ENCODE measurements at regions not wholly inside any gene's neighbourhood (a gene's known extent, or its start where the extent isn't known, plus 50 kb on each side); places are given as distances from the start of the nearest gene placed in this dataset.

DNA sequence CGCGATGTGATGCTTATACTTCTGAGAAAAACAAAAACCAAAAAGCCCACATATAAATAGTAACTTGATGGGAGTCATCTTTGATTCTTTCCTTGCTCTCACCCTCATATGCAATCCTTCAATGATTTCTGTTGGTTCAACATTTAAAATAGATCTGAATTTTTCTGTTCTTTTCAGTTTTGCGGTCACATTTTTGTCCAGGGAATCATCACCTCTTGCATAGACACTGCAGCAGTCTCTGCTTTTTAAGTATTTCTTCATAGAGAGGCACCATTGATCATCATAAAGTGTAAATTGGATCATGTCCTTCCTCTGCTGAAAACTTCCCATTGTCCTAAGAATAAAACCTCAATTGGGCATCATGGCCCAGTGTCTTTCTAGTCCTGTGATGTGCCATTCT lies 81.1 kb upstream of the SLC4A4 start:
- ChIA-PET CTCF (ENCODE audit: partially characterized antibody) (interaction anchor here (3.9 kb wide), 1 partner anchor 13 kb away, joined by 23 read pairs; no protein-coding TSS in a partner anchor), POLR2A (ENCODE audit: partially characterized antibody) (no interaction called here)
- Histone ChIP-seq H4K91ac (replicated peaks; ENCODE audit: insufficient read length, low read length) (no peak overlapping the region), H3K4ac (replicated peaks; ENCODE audit: insufficient read length, low read depth, low read length) (no peak overlapping the region), H2BK15ac (ENCODE audit: low read length) (no peak overlapping the region), H3K4me3 (ENCODE audit: extremely low read depth in 1 of 4, insufficient read depth in 2 of 4, low read depth in 3 of 4, low read length in 4 of 4) (no peak overlapping the region), H3K9me3 (ENCODE audit: insufficient read depth in 2 of 2, low read depth in 1 of 2, low read length in 1 of 2) (no peaks in the 10 kb centered on the region), H3K56ac (replicated peaks; ENCODE audit: insufficient read length, low read depth, low read length) (no peak overlapping the region), H3K9ac (replicated peaks in 1 of 4; ENCODE audit: extremely low read depth in 1 of 4, low read depth in 3 of 4, low read length in 3 of 4) (no peak overlapping the region), H2BK20ac (ENCODE audit: low read length) (no peak overlapping the region), H3K27me3 (replicated peaks in 1 of 4; ENCODE audit: control insufficient read depth in 3 of 4, extremely low read depth in 1 of 4, insufficient read depth in 3 of 4, low read length in 3 of 4) (no peaks in the 10 kb centered on the region), H3K27ac (ENCODE audit: low read depth, low read length) (no peak overlapping the region), H2BK120ac (replicated peaks; ENCODE audit: low read depth, low read length) (no peak overlapping the region), H4K5ac (ENCODE audit: insufficient read length, low read depth, low read length) (no peak overlapping the region), H3K23ac (ENCODE audit: insufficient read length) (no peak overlapping the region), H4K8ac (ENCODE audit: extremely low read depth, insufficient read depth, low read length) (no peak overlapping the region), H3K14ac (ENCODE audit: insufficient read length) (no peak overlapping the region), H2AK5ac (ENCODE audit: low read depth, low read length) (no peak overlapping the region), H3K4me2 (ENCODE audit: insufficient read depth in 1 of 2, low read depth in 2 of 2, low read length in 2 of 2) (no peak overlapping the region), H2BK12ac (ENCODE audit: low read depth, low read length) (no peak overlapping the region), H2BK5ac (ENCODE audit: low read depth, low read length) (no peak overlapping the region), H3K18ac (ENCODE audit: extremely low read depth, low read length) (no peak overlapping the region), H4K20me1 (replicated peaks in 1 of 2; ENCODE audit: control insufficient read depth in 1 of 2, insufficient read depth in 2 of 2, low read length in 2 of 2) (no peaks in the 10 kb centered on the region), H3K4me1 (replicated peaks in 1 of 4; ENCODE audit: control insufficient read depth in 3 of 4, insufficient read depth in 4 of 4, low read length in 3 of 4) (peaks cover 0 to 5% (median 0%) of the 10 kb centered on the region in 4 experiments; a peak in 1 of 7 replicates), H2AFZ (ENCODE audit: low read length) (no peak overlapping the region), H3K23me2 (ENCODE audit: low read depth, low read length) (no peaks in the 10 kb centered on the region), H3K79me2 (ENCODE audit: control insufficient read depth in 1 of 2, insufficient read depth in 2 of 2, low read length in 2 of 2) (no peaks in the 10 kb centered on the region), H3K36me3 (ENCODE audit: control insufficient read depth in 2 of 4, insufficient read depth in 4 of 4, low read length in 3 of 4) (no peaks in the 10 kb centered on the region), H3K79me1 (ENCODE audit: low read depth, low read length) (no peaks in the 10 kb centered on the region; the same call in 1 of the 2 replicates)
- DNase-seq (ENCODE audit: low read depth in 1 of 2, low spot score in 2 of 2) (no peak), FAIRE-seq (no peak)
- no peak for TF ChIP-seq SIRT6 (IDR thresholded peaks at IDR 0.05; ENCODE audit: low read length)
- TF ChIP-seq RBBP5 (IDR thresholded peaks at IDR 0.05; ENCODE audit: borderline replicate concordance, low read depth, low read length): no peak
- TF ChIP-seq POU5F1 (IDR thresholded peaks at IDR 0.05; ENCODE audit: low read depth, low read length): no peak
- no peak for TF ChIP-seq JUND (IDR thresholded peaks at IDR 0.05; ENCODE audit: low read length)
- WGBS, 2 experiments (ENCODE audit: extremely low coverage in 1 of 2, insufficient coverage in 1 of 2, insufficient read length in 1 of 2, insufficient replicate concordance in 2 of 2, low coverage in 1 of 2, low lambda C conversion rate in 2 of 2, missing lambda C conversion rate in 1 of 2): 56% methylated on average over 3 of the region's 3 CpGs; no CpG with 5 or more reads in 1 of the 2 experiments
